ENCODE measurements at regions not wholly inside any gene's neighbourhood (a gene's known extent, or its start where the extent isn't known, plus 50 kb on each side); places are given as distances from the start of the nearest gene placed in this dataset.

GRCh38 chr4:53929311-53929710 lies 135.1 kb downstream of the CHIC2 start:
- no peak for DNase-seq (ENCODE audit: low spot score)
- H3K4me3 ChIP-seq: no peak overlapping the region
- no peak overlapping the region for H3K27ac ChIP-seq
- no peak for TF ChIP-seq CTCF (IDR thresholded peaks at IDR 0.05)

- no peak for TF ChIP-seq CTCF (IDR thresholded peaks at IDR 0.05)
- Histone ChIP-seq H3K27ac (no peak overlapping the region), H3K4me3 (no peak overlapping the region)
Measured at GRCh38 chr4:53928825-53929224, 135.6 kb downstream of the CHIC2 start.

GRCh38 chr4:53925050-53925605 lies 139.3 kb downstream of the CHIC2 start:
- Histone ChIP-seq H3K27ac (no peak overlapping the region), H3K4me3 (no peak overlapping the region)
- no peak for DNase-seq (ENCODE audit: low spot score)
- TF ChIP-seq CTCF (IDR thresholded peaks at IDR 0.05): no peak

More at GRCh38 chr4:53928825-53929224, 135.6 kb downstream of the CHIC2 start:
- no peak for DNase-seq (ENCODE audit: low spot score)

- no peak for DNase-seq (ENCODE audit: low spot score)
- no peak for TF ChIP-seq CTCF (IDR thresholded peaks at IDR 0.05)
- no peak overlapping the region for H3K4me3 ChIP-seq
- H3K27ac ChIP-seq: no peak overlapping the region
Measured at GRCh38 chr4:53924333-53925049, 139.9 kb downstream of the CHIC2 start.

GRCh38 chr4:53923921-53924320 lies 140.5 kb downstream of the CHIC2 start:
- Histone ChIP-seq H3K4me3 (no peak overlapping the region), H3K27ac (no peak overlapping the region)
- TF ChIP-seq CTCF (IDR thresholded peaks at IDR 0.05): no peak
- DNase-seq (ENCODE audit: low spot score): no peak

- H3K4me3 ChIP-seq: no peak overlapping the region
- no peak overlapping the region for H3K27ac ChIP-seq
- DNase-seq (ENCODE audit: low spot score): no peak
- TF ChIP-seq CTCF (IDR thresholded peaks at IDR 0.05): no peak
Measured at GRCh38 chr4:53921856-53922255, 142.5 kb downstream of the CHIC2 start.

GRCh38 chr4:53920883-53921282 lies 143.5 kb downstream of the CHIC2 start:
- DNase-seq (ENCODE audit: low spot score): no peak
- no peak overlapping the region for H3K27ac ChIP-seq
- no peak for TF ChIP-seq CTCF (IDR thresholded peaks at IDR 0.05)
- no peak overlapping the region for H3K4me3 ChIP-seq
